Keratinocyte (primary cell): ENCODE measurements at regions not wholly inside any gene's neighbourhood (a gene's known extent, or its start where the extent isn't known, plus 50 kb on each side); places are given as distances from the start of the nearest gene placed in this dataset.
A peak's percentile ranks its signal among the peaks of the same experiment; 100 is the strongest.

Source experiments
- DNase-seq: peaks from one replicate; pipeline ENCODE4 v3.0.0-alpha.2; 2011; ENCODE audit warnings: low read depth, missing footprints, low spot score
- FAIRE-seq: peaks from 2 replicates; lab custom pipeline; 2011; peaks lifted over from hg19 to GRCh38; lab: Jason Lieb, UNC
- H2AFZ ChIP-seq: 2 replicates; pipeline ENCODE4 v1.6.0; 2012; ENCODE audit warnings: low read length, control low read depth, inconsistent platforms; ENCODE audit not compliant: control insufficient read depth
- H3K27ac ChIP-seq: 2 replicates; pipeline ENCODE4 v1.5.1; 2011; ENCODE audit warnings: low read length; ENCODE audit not compliant: control insufficient read depth, insufficient read depth
- H3K27me3 ChIP-seq: 3 replicates; pipeline ENCODE4 v1.6.0; 2011; ENCODE audit warnings: low read length; ENCODE audit not compliant: control insufficient read depth, insufficient read depth; ENCODE audit errors: extremely low read depth
- H3K36me3 ChIP-seq, 2 experiments: 2 replicates in 1 of 2; 3 replicates in 1 of 2; pipeline ENCODE4 v1.5.1; 2011; ENCODE audit warnings: low read length in 2 of 2, mild to moderate bottlenecking in 1 of 2; ENCODE audit not compliant: control insufficient read depth in 2 of 2, insufficient read depth in 2 of 2; ENCODE audit errors: extremely low read depth in 1 of 2
- H3K4me1 ChIP-seq: 3 replicates; pipeline ENCODE4 v1.5.1; 2011; ENCODE audit warnings: low read length; ENCODE audit not compliant: control insufficient read depth, insufficient read depth; ENCODE audit errors: extremely low read depth
- H3K4me2 ChIP-seq: 3 replicates; pipeline ENCODE4 v1.6.0; 2011; ENCODE audit warnings: low read depth, low read length; ENCODE audit not compliant: control insufficient read depth, insufficient read depth; ENCODE audit errors: extremely low read depth
- H3K4me3 ChIP-seq, 3 experiments: fragments of 200-600 bp in 1 of 3; sonication (generic) in 1 of 3; 2 replicates in 2 of 3; 3 replicates in 1 of 3; pipeline ENCODE4 v1.5.1; 2011 to 2016; ENCODE audit warnings: low read length in 3 of 3, mild to moderate bottlenecking in 3 of 3, control low read depth in 2 of 3, inconsistent platforms in 1 of 3, low read depth in 1 of 3, mixed read lengths in 1 of 3, mixed run types in 1 of 3, moderate library complexity in 1 of 3; ENCODE audit not compliant: control insufficient read depth in 2 of 3, insufficient read depth in 2 of 3; ENCODE audit errors: extremely low read depth in 1 of 3
- H3K79me2 ChIP-seq: 2 replicates; pipeline ENCODE4 v1.6.0; 2012; ENCODE audit warnings: low read length; ENCODE audit not compliant: control insufficient read depth, insufficient read depth
- H3K9ac ChIP-seq: 3 replicates; pipeline ENCODE4 v1.6.0; 2011; ENCODE audit warnings: low read length; ENCODE audit not compliant: control insufficient read depth, insufficient read depth; ENCODE audit errors: extremely low read depth
- H3K9me1 ChIP-seq: 3 replicates; pipeline ENCODE4 v1.6.0; 2011; ENCODE audit warnings: low read length; ENCODE audit not compliant: control insufficient read depth, insufficient read depth; ENCODE audit errors: extremely low read depth
- H3K9me3 ChIP-seq: 2 replicates; pipeline ENCODE4 v1.5.1; 2012; ENCODE audit warnings: low read depth, low read length; ENCODE audit not compliant: control insufficient read depth
- H4K20me1 ChIP-seq: 3 replicates; pipeline ENCODE4 v1.6.0; 2011; ENCODE audit warnings: low read length; ENCODE audit not compliant: control insufficient read depth, insufficient read depth; ENCODE audit errors: extremely low read depth
- CTCF ChIP-seq, 3 experiments: IDR thresholded peaks in 1 of 3; conservative IDR thresholded peaks in 1 of 3; optimal IDR thresholded peaks in 1 of 3; 2 replicates in 2 of 3; 3 replicates in 1 of 3; pipeline versions ENCODE3 to v1.5.1; 2011; ENCODE audit warnings: low read length in 3 of 3, mild to moderate bottlenecking in 3 of 3, moderate library complexity in 2 of 3, control low read depth in 1 of 3, inconsistent platforms in 1 of 3; ENCODE audit not compliant: insufficient read depth in 2 of 3; ENCODE audit errors: extremely low read depth in 1 of 3
- EZH2 ChIP-seq: IDR thresholded peaks from one replicate; pipeline ENCODE4 v1.6.1; 2012; ENCODE audit warnings: inconsistent platforms, mild to moderate bottlenecking, low read length, moderate library complexity
- dilution Hi-C: fragments of 300-500 bp; cut with MboI; formaldehyde crosslinking; loops from one replicate; pipeline ENCODE4 v1.7.0; 2020; ENCODE audit warnings: low sequenced_read_pairs; ENCODE audit not compliant: extremely low pct_ligation_motif_present

DNA sequence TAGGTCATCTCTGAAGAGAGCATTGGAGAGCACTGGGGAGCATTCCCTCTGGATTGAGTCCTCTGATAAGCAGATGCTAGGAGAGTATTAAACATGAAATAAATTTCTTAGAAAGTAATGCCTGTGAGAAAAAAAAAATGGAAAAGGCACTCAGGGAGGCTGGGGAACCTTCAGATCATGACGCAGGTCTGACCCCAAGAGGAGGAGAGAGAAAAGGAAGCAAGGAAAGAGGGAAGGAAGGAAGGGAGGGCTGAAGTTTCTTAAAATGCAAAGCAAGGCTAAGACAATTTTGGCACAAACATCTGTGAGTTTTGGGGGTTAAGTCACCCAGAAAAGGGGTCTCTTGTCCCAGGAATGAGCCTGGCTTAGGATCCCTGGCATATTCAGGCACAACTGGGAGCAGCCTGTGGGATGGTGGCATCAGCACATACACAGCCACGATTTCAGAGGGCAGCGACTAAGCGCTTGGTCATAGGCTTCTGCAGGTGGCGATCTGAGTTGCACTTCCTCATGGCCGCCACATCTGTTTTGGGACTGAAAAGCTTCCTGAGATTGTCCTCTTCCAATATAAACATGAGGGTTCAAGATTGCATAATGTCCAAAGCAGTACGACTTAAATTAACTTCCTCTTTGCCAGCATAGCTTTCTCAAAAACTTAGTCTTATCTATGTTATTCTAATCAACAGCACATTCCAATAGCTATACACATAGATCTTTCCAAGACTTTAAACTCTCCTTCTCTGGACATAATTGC is 692.7 kb downstream of the DNAH5 start:
- no peaks in the 10 kb centered on the region for H3K36me3 ChIP-seq
- DNase-seq, result no peak
- H3K27ac ChIP-seq, result no peak overlapping the region
- no peaks in the 10 kb centered on the region for H3K9me3 ChIP-seq
- dilution Hi-C loops, result no loop called here
- no peak overlapping the region for H2AFZ ChIP-seq
- H3K4me1 ChIP-seq, result no peaks in the 10 kb centered on the region
- H3K9me1 ChIP-seq, result no peaks in the 10 kb centered on the region
- H3K4me3 ChIP-seq, result no peak overlapping the region
- no peak for FAIRE-seq
- no peaks in the 10 kb centered on the region for H3K79me2 ChIP-seq
- no peak overlapping the region for H3K9ac ChIP-seq
- no peaks in the 10 kb centered on the region for H3K27me3 ChIP-seq
- H4K20me1 ChIP-seq, result no peaks in the 10 kb centered on the region
- TF ChIP-seq CTCF (optimal IDR thresholded peaks at IDR 0.05 in 1 of 3, IDR thresholded peaks at IDR 0.05 in 1 of 3, conservative IDR thresholded peaks at IDR 0.05 in 1 of 3; ENCODE audit: extremely low read depth in 1 of 3, insufficient read depth in 2 of 3, low read length in 3 of 3) (no peak), EZH2 (no peak)
- H3K4me2 ChIP-seq, result no peak overlapping the region

DNA sequence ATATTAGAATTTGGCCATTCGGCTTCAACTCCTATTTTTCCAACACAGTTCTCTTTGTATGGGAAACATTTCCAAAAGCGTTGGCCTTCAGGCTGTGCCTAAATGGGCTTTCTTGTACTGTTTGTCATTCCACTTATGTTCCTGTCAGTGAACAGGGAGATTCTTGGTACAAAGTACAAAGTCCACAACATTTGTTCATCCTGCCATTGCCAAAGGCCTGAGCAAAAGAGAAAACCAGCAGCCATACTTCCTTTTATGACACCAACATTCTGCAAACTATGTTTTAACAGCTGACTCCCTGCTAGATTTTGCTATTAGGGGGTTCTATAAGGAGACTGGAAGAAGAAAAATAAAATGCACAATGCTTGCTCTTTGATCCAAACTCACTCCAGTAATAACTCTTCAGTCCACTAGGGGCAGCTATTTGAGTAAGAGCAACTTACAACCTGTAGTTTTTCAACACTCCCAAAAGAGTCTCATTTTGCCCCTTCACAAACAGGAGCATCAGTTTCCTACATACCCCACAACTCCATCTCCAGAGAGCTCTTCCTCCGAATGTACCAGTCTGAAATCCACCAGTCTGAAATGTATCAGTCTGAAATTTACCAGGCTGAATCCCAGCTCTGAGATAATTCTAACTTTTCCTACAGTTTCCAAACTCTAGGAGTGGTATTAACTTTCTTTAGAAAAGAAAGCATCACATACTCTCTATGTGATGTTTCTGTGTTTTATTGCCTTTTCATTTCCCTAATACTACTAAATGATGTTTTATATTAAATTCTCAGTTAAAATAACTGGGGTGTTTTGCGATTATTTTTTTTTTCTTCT is 693.8 kb downstream of the DNAH5 start:
- H4K20me1 ChIP-seq, result no peaks in the 10 kb centered on the region
- H3K36me3 ChIP-seq, result no peaks in the 10 kb centered on the region
- H3K9ac ChIP-seq, result no peak overlapping the region
- H2AFZ ChIP-seq, result no peak overlapping the region
- H3K4me3 ChIP-seq, result no peak overlapping the region
- H3K79me2 ChIP-seq, result no peaks in the 10 kb centered on the region
- TF ChIP-seq CTCF (optimal IDR thresholded peaks at IDR 0.05 in 1 of 3, IDR thresholded peaks at IDR 0.05 in 1 of 3, conservative IDR thresholded peaks at IDR 0.05 in 1 of 3; ENCODE audit: extremely low read depth in 1 of 3, insufficient read depth in 2 of 3, low read length in 3 of 3), result peak in 2 of 3 experiments; percentile 47 to 59
- TF ChIP-seq EZH2, result no peak
- no peak for DNase-seq
- no peaks in the 10 kb centered on the region for H3K4me1 ChIP-seq
- dilution Hi-C loops, result no loop called here
- H3K9me3 ChIP-seq, result no peaks in the 10 kb centered on the region
- H3K27ac ChIP-seq, result no peak overlapping the region
- FAIRE-seq, result no peak
- H3K9me1 ChIP-seq, result no peaks in the 10 kb centered on the region
- no peaks in the 10 kb centered on the region for H3K27me3 ChIP-seq
- H3K4me2 ChIP-seq, result no peak overlapping the region
